Uterus (tissue), 3 donors: ENCODE measurements at regions not wholly inside any gene's neighbourhood (a gene's known extent, or its start where the extent isn't known, plus 50 kb on each side); places are given as distances from the start of the nearest gene placed in this dataset.

Experiments used
- DNase-seq, 2 donors: peaks; one replicate each; pipeline ENCODE4 v3.0.0-alpha.2; 2019 to 2020
- H3K27ac ChIP-seq, 2 donors: fragments of 200-600 bp; sonication (generic); 1 replicate in 1 of 2; 2 replicates in 1 of 2; pipeline ENCODE4 v1.5.1; 2016 to 2018
- H3K27me3 ChIP-seq, 2 donors: fragments of 200-600 bp; sonication (generic); one replicate each; pipeline ENCODE4 v1.5.1; 2018 to 2019; ENCODE audit warnings: control low read depth in 1 of 2
- H3K36me3 ChIP-seq, 2 donors: fragments of 200-600 bp; sonication (generic); one replicate each; pipeline ENCODE4 v1.5.1; 2019; ENCODE audit warnings: control low read depth in 1 of 2
- H3K4me1 ChIP-seq, 2 donors: fragments of 200-600 bp; sonication (generic); one replicate each; pipeline ENCODE4 v1.5.1; 2018 to 2019; ENCODE audit warnings: control low read depth in 1 of 2
- H3K4me3 ChIP-seq, 2 donors: fragments of 200-600 bp; sonication (generic); 1 replicate in 1 of 2; 2 replicates in 1 of 2; pipeline ENCODE4 v1.5.1; 2018 to 2019; ENCODE audit warnings: mild to moderate bottlenecking in 1 of 2
- H3K9me3 ChIP-seq, 2 donors: fragments of 200-600 bp; sonication (generic); one replicate each; pipeline ENCODE4 v1.5.1; 2019; ENCODE audit warnings: control low read depth in 1 of 2
- CTCF ChIP-seq, 4 experiments: fragments of 200-600 bp in 2 of 4; fragments of 450-650 bp in 2 of 4; sonication (generic) in 2 of 4; IDR thresholded peaks; one replicate each; pipeline ENCODE4 v1.5.1; 2016 to 2019; ENCODE audit warnings: antibody characterized with exemption in 4 of 4, mild to moderate bottlenecking in 2 of 4, moderate library complexity in 1 of 4
- POLR2A ChIP-seq, 2 donors: fragments of 450-650 bp; IDR thresholded peaks; one replicate each; pipeline ENCODE4 v1.6.1; 2016; ENCODE audit warnings: antibody characterized with exemption in 2 of 2, mild to moderate bottlenecking in 1 of 2, moderate library complexity in 1 of 2
- intact Hi-C: fragments of 100-400 bp; cut with DNase I; formaldehyde crosslinking; loops from one replicate; pipeline ENCODE4 v1.15.1; 2023; ENCODE audit warnings: low total_unique reads
- donor health status: DM: yes; HTN: yes; CAD: no.

- H3K9me3 ChIP-seq: no peaks in the 10 kb centered on the region
- H3K27me3 ChIP-seq: no peaks in the 10 kb centered on the region
- H3K36me3 ChIP-seq: no peaks in the 10 kb centered on the region
- H3K4me1 ChIP-seq: no peaks in the 10 kb centered on the region
- DNase-seq: no peak
- no peak overlapping the region for H3K27ac ChIP-seq
- no peak for TF ChIP-seq CTCF (IDR thresholded peaks at IDR 0.05)
- TF ChIP-seq POLR2A (IDR thresholded peaks at IDR 0.05): no peak
- no peak overlapping the region for H3K4me3 ChIP-seq
- intact Hi-C loops: no loop called here
Observed at GRCh38 chr15:69524296-69524695, 71.7 kb downstream of the RPLP1 start.

- H3K27ac ChIP-seq: no peak overlapping the region
- DNase-seq: no peak
- no peaks in the 10 kb centered on the region for H3K27me3 ChIP-seq
- no peaks in the 10 kb centered on the region for H3K4me1 ChIP-seq
- TF ChIP-seq POLR2A (IDR thresholded peaks at IDR 0.05) (no peak), CTCF (IDR thresholded peaks at IDR 0.05) (no peak)
- no peaks in the 10 kb centered on the region for H3K36me3 ChIP-seq
- intact Hi-C loops: no loop called here
- H3K9me3 ChIP-seq: no peaks in the 10 kb centered on the region
- no peak overlapping the region for H3K4me3 ChIP-seq
Observed at GRCh38 chr15:69524814-69525213, 72.2 kb downstream of the RPLP1 start.

GRCh38 chr15:69525543-69525942, 72.9 kb downstream of the RPLP1 start:
- intact Hi-C loops: no loop called here
- H3K4me1 ChIP-seq: no peaks in the 10 kb centered on the region
- H3K27ac ChIP-seq: no peak overlapping the region
- TF ChIP-seq CTCF (IDR thresholded peaks at IDR 0.05): no peak
- no peak for TF ChIP-seq POLR2A (IDR thresholded peaks at IDR 0.05)
- H3K36me3 ChIP-seq: no peaks in the 10 kb centered on the region
- DNase-seq: no peak
- H3K27me3 ChIP-seq: no peaks in the 10 kb centered on the region
- no peak overlapping the region for H3K4me3 ChIP-seq
- no peaks in the 10 kb centered on the region for H3K9me3 ChIP-seq

- TF ChIP-seq POLR2A (IDR thresholded peaks at IDR 0.05): no peak
- no peak for TF ChIP-seq CTCF (IDR thresholded peaks at IDR 0.05)
- intact Hi-C loops: no loop called here
- H3K9me3 ChIP-seq: no peaks in the 10 kb centered on the region
- H3K4me1 ChIP-seq: no peaks in the 10 kb centered on the region
- no peak overlapping the region for H3K4me3 ChIP-seq
- no peak for DNase-seq
- H3K27me3 ChIP-seq: no peaks in the 10 kb centered on the region
- H3K27ac ChIP-seq: no peak overlapping the region
- no peaks in the 10 kb centered on the region for H3K36me3 ChIP-seq
Observed at GRCh38 chr15:69526081-69527061, 73.8 kb downstream of the RPLP1 start.

GRCh38 chr15:69529141-69529540, 76.5 kb downstream of the RPLP1 start:
- Histone ChIP-seq H3K4me1 (no peaks in the 10 kb centered on the region), H3K27ac (no peak overlapping the region), H3K9me3 (no peaks in the 10 kb centered on the region), H3K27me3 (no peaks in the 10 kb centered on the region), H3K4me3 (no peak overlapping the region), H3K36me3 (no peaks in the 10 kb centered on the region)
- intact Hi-C loops: no loop called here
- TF ChIP-seq CTCF (IDR thresholded peaks at IDR 0.05): no peak
- no peak for TF ChIP-seq POLR2A (IDR thresholded peaks at IDR 0.05)
- DNase-seq: no peak
